ENCODE measurements at regions not wholly inside any gene's neighbourhood (a gene's known extent, or its start where the extent isn't known, plus 50 kb on each side); places are given as distances from the start of the nearest gene placed in this dataset.

- Histone ChIP-seq H3K27me3 (no peaks in the 10 kb centered on the region), H3K27ac (peak overlapping the region; percentile 96), H3K4me3 (no peak overlapping the region), H3K4me1 (peaks cover 26% of the 10 kb centered on the region), H3K9me3 (no peaks in the 10 kb centered on the region), H3K36me3 (no peaks in the 10 kb centered on the region)
- TF ChIP-seq CTCF (IDR thresholded peaks at IDR 0.05) (no peak), POLR2A (IDR thresholded peaks at IDR 0.05) (no peak), POLR2AphosphoS5 (IDR thresholded peaks at IDR 0.05; ENCODE audit: insufficient read depth in 1 of 2, low read depth in 1 of 2) (no peak)
- DNase-seq (ENCODE audit: extremely low spot score in 2 of 2): no peak
- intact Hi-C loops (cut with DNase I): no loop called here
Measured at GRCh38 chr20:50322703-50323131, 132.1 kb downstream of the CEBPB start.

- Histone ChIP-seq H3K27me3 (no peaks in the 10 kb centered on the region), H3K9me3 (no peaks in the 10 kb centered on the region), H3K4me1 (peaks cover 26% of the 10 kb centered on the region), H3K4me3 (no peak overlapping the region), H3K27ac (peak overlapping the region; percentile 12), H3K36me3 (no peaks in the 10 kb centered on the region)
- TF ChIP-seq POLR2A (IDR thresholded peaks at IDR 0.05) (no peak), CTCF (IDR thresholded peaks at IDR 0.05) (no peak), POLR2AphosphoS5 (IDR thresholded peaks at IDR 0.05; ENCODE audit: insufficient read depth in 1 of 2, low read depth in 1 of 2) (no peak)
- no peak for DNase-seq (ENCODE audit: extremely low spot score in 2 of 2)
- intact Hi-C loops (cut with DNase I): no loop called here
Measured at GRCh38 chr20:50323209-50323608, 132.6 kb downstream of the CEBPB start.

- DNase-seq (ENCODE audit: extremely low spot score in 2 of 2): no peak
- no peak overlapping the region for H3K4me3 ChIP-seq
Measured at GRCh38 chr20:50323777-50324775, 133.4 kb downstream of the CEBPB start.

GRCh38 chr20:50325215-50325614, 134.6 kb downstream of the CEBPB start:
- Histone ChIP-seq H3K36me3 (no peaks in the 10 kb centered on the region), H3K9me3 (no peaks in the 10 kb centered on the region), H3K4me3 (no peak overlapping the region), H3K27ac (no peak overlapping the region), H3K27me3 (no peaks in the 10 kb centered on the region), H3K4me1 (peaks cover 22% of the 10 kb centered on the region)
- TF ChIP-seq POLR2AphosphoS5 (IDR thresholded peaks at IDR 0.05; ENCODE audit: insufficient read depth in 1 of 2, low read depth in 1 of 2) (no peak), POLR2A (IDR thresholded peaks at IDR 0.05) (no peak), CTCF (IDR thresholded peaks at IDR 0.05) (no peak)
- no peak for DNase-seq (ENCODE audit: extremely low spot score in 2 of 2)
- intact Hi-C loops (cut with DNase I): no loop called here

More at GRCh38 chr20:50323777-50324775, 133.4 kb downstream of the CEBPB start:
- Histone ChIP-seq H3K27me3 (no peaks in the 10 kb centered on the region), H3K4me1 (peaks cover 26% of the 10 kb centered on the region), H3K36me3 (no peaks in the 10 kb centered on the region), H3K27ac (peak overlapping the region; percentile 12), H3K9me3 (no peaks in the 10 kb centered on the region)
- intact Hi-C loops (cut with DNase I): no loop called here
- no peak for TF ChIP-seq POLR2AphosphoS5 (IDR thresholded peaks at IDR 0.05; ENCODE audit: insufficient read depth in 1 of 2, low read depth in 1 of 2)
- no peak for TF ChIP-seq POLR2A (IDR thresholded peaks at IDR 0.05)
- no peak for TF ChIP-seq CTCF (IDR thresholded peaks at IDR 0.05)

- TF ChIP-seq CTCF (IDR thresholded peaks at IDR 0.05) (no peak), POLR2AphosphoS5 (IDR thresholded peaks at IDR 0.05; ENCODE audit: insufficient read depth in 1 of 2, low read depth in 1 of 2) (no peak), POLR2A (IDR thresholded peaks at IDR 0.05) (no peak)
- Histone ChIP-seq H3K4me1 (peaks cover 18% of the 10 kb centered on the region), H3K9me3 (no peaks in the 10 kb centered on the region), H3K27ac (no peak overlapping the region), H3K36me3 (no peaks in the 10 kb centered on the region), H3K4me3 (no peak overlapping the region), H3K27me3 (no peaks in the 10 kb centered on the region)
- intact Hi-C loops (cut with DNase I): no loop called here
- no peak for DNase-seq (ENCODE audit: extremely low spot score in 2 of 2)
Measured at GRCh38 chr20:50325651-50326050, 135.0 kb downstream of the CEBPB start.
